Osteocyte (in vitro differentiated cells): ENCODE measurements at regions not wholly inside any gene's neighbourhood (a gene's known extent, or its start where the extent isn't known, plus 50 kb on each side); places are given as distances from the start of the nearest gene placed in this dataset.

Source experiments
- DNase-seq: peaks from one replicate; pipeline ENCODE4 v3.0.0; 2021; ENCODE audit warnings: mixed read lengths; ENCODE audit not compliant: unreplicated experiment; ENCODE audit errors: extremely low spot score
- H3K27ac Mint-ChIP-seq: one replicate; pipeline ENCODE4 v1.8.0; 2021; ENCODE audit warnings: mild to moderate bottlenecking, mixed read lengths; ENCODE audit not compliant: unreplicated experiment
- H3K27me3 Mint-ChIP-seq: one replicate; pipeline ENCODE4 v1.8.0; 2021; ENCODE audit warnings: mixed read lengths; ENCODE audit not compliant: unreplicated experiment
- H3K36me3 Mint-ChIP-seq: one replicate; pipeline ENCODE4 v1.8.0; 2021; ENCODE audit warnings: mixed read lengths; ENCODE audit not compliant: unreplicated experiment
- H3K4me1 Mint-ChIP-seq: one replicate; pipeline ENCODE4 v1.8.0; 2021; ENCODE audit warnings: mixed read lengths; ENCODE audit not compliant: unreplicated experiment
- H3K4me3 Mint-ChIP-seq: one replicate; pipeline ENCODE4 v1.8.0; 2021; ENCODE audit warnings: mild to moderate bottlenecking, moderate library complexity, mixed read lengths; ENCODE audit not compliant: unreplicated experiment
- H3K9me3 Mint-ChIP-seq: one replicate; pipeline ENCODE4 v1.8.0; 2021; ENCODE audit warnings: mixed read lengths; ENCODE audit not compliant: unreplicated experiment
- CTCF ChIP-seq: fragments of 200-600 bp; sonication (generic); IDR thresholded peaks from 2 replicates; pipeline ENCODE4 v1.5.0; 2021; ENCODE audit warnings: antibody characterized with exemption, mild to moderate bottlenecking, moderate library complexity

- H3K27ac Mint-ChIP-seq, result no peak overlapping the region
- peaks cover 34% of the 10 kb centered on the region for H3K9me3 Mint-ChIP-seq
- no peaks in the 10 kb centered on the region for H3K36me3 Mint-ChIP-seq
- no peak for DNase-seq
- no peaks in the 10 kb centered on the region for H3K4me1 Mint-ChIP-seq
- H3K4me3 Mint-ChIP-seq, result no peak overlapping the region
- TF ChIP-seq CTCF, result no peak
- H3K27me3 Mint-ChIP-seq, result no peaks in the 10 kb centered on the region
These were observed 469.4 kb upstream of the SMIM21 start for GRCh38 chr18:75896865-75897264.

- Mint-ChIP-seq H3K27me3 (no peaks in the 10 kb centered on the region), H3K36me3 (no peaks in the 10 kb centered on the region), H3K9me3 (peaks cover 26% of the 10 kb centered on the region), H3K27ac (no peak overlapping the region), H3K4me1 (no peaks in the 10 kb centered on the region), H3K4me3 (no peak overlapping the region)
- no peak for TF ChIP-seq CTCF
- no peak for DNase-seq
These were observed 467.6 kb upstream of the SMIM21 start for GRCh38 chr18:75895135-75895534.

DNA sequence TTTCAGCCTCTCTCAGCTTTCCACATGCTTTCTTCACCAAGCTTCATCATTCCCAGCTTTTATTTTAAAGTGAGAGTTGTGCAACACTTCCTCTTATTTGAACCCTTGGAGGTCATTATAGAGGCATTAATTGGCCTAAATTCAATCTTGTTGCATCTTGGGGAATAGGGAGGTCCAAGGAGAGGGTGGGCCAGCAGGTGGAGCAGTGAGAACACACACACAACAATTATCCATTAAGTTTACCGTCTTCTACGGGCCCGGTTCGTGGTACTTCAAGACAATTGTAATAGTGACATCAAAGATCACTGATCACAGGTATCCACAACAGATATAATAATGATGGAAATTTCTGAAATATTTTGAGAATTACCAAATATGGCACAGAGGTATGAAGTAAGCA, 457.2 kb upstream of the SMIM21 start:
- no peak overlapping the region for H3K27ac Mint-ChIP-seq
- no peak for TF ChIP-seq CTCF
- no peak overlapping the region for H3K4me3 Mint-ChIP-seq
- no peaks in the 10 kb centered on the region for H3K36me3 Mint-ChIP-seq
- no peaks in the 10 kb centered on the region for H3K27me3 Mint-ChIP-seq
- H3K4me1 Mint-ChIP-seq, result no peaks in the 10 kb centered on the region
- peak; percentile 13 for DNase-seq
- H3K9me3 Mint-ChIP-seq, result peaks cover 28% of the 10 kb centered on the region

DNA sequence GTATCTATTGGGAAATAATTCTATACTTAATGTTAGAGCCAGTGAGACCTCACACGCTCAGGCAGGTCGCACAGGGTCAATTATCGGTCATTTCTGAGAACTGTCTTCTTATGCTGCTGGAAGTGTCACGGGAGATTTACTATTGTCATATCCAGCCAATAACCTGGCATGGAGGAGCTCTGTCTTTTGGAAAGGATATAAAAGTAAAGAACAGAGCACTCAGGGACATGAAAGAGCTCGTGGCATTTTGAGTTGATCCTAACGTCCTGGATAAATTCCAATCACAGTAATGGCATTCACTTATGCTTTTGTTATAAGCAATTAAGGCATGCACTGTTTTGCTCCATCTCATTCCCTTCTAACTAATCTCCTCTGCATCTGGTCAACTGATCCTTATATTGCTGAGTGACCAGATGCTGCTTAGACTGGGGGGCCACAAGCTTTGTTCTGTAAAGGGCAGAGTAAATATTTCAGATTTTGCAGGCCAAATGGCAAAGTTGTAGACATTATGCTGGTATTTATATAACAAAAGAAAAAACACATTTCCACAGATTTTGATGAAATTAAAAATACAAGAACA, 453.5 kb upstream of the SMIM21 start:
- no peak for TF ChIP-seq CTCF
- Mint-ChIP-seq H3K4me3 (no peak overlapping the region), H3K9me3 (peaks cover 49% of the 10 kb centered on the region), H3K27ac (no peak overlapping the region), H3K27me3 (no peaks in the 10 kb centered on the region), H3K36me3 (no peaks in the 10 kb centered on the region), H3K4me1 (no peaks in the 10 kb centered on the region)
- DNase-seq, result peak; percentile 19

- H3K27me3 Mint-ChIP-seq, result no peaks in the 10 kb centered on the region
These were observed 452.8 kb upstream of the SMIM21 start for GRCh38 chr18:75880266-75880665.

More at GRCh38 chr18:75880266-75880665, 452.8 kb upstream of the SMIM21 start:
- Mint-ChIP-seq H3K9me3 (peaks cover 49% of the 10 kb centered on the region), H3K36me3 (no peaks in the 10 kb centered on the region), H3K4me1 (no peaks in the 10 kb centered on the region), H3K4me3 (no peak overlapping the region), H3K27ac (no peak overlapping the region)
- DNase-seq, result peak; percentile 80
- no peak for TF ChIP-seq CTCF
